ENCODE measurements at regions not wholly inside any gene's neighbourhood (a gene's known extent, or its start where the extent isn't known, plus 50 kb on each side); places are given as distances from the start of the nearest gene placed in this dataset.

GRCh38 chr14:86989285-86989684 is 1003.7 kb downstream of the GALC start:
- Histone ChIP-seq H3K56ac (ENCODE audit: extremely low read depth, insufficient read depth, low read length) (no peak overlapping the region), H2AK5ac (ENCODE audit: low read depth, low read length) (no peak overlapping the region), H2BK5ac (ENCODE audit: low read depth, low read length, poor library complexity, severe bottlenecking) (no peak overlapping the region), H3K9me1 (ENCODE audit: insufficient read depth, low read length) (no peaks in the 10 kb centered on the region), H3K36me3 (ENCODE audit: control insufficient read depth, insufficient read depth, low read length) (no peaks in the 10 kb centered on the region), H2BK20ac (ENCODE audit: low read depth, low read length) (no peak overlapping the region), H2AK9ac (replicated peaks; ENCODE audit: low read depth, low read length, poor library complexity) (no peak overlapping the region), H3K27ac (ENCODE audit: insufficient read depth, low read length) (no peak overlapping the region), H2BK120ac (ENCODE audit: low read depth, low read length) (no peak overlapping the region), H3K9ac (ENCODE audit: low read depth, low read length) (no peak overlapping the region), H4K8ac (ENCODE audit: low read depth in 2 of 2, low read length in 2 of 2) (no peak overlapping the region), H3K14ac (replicated peaks; ENCODE audit: low read depth, low read length) (no peak overlapping the region), H4K91ac (ENCODE audit: insufficient read depth, low read depth, low read length) (no peak overlapping the region), H3K18ac (ENCODE audit: low read depth, low read length) (no peak overlapping the region), H3K9me3 (ENCODE audit: control insufficient read depth, insufficient read depth, low read length) (no peaks in the 10 kb centered on the region), H4K5ac (ENCODE audit: low read depth, low read length) (no peak overlapping the region), H3K27me3 (ENCODE audit: control insufficient read depth, insufficient read depth, low read length) (no peaks in the 10 kb centered on the region), H2AFZ (replicated peaks; ENCODE audit: low read length, poor library complexity) (no peak overlapping the region), H3K4me3 (ENCODE audit: insufficient read depth, low read depth, low read length) (no peak overlapping the region), H3K4me2 (ENCODE audit: low read depth, low read length) (no peak overlapping the region), H3K4ac (ENCODE audit: low read depth, low read length) (no peak overlapping the region), H4K20me1 (ENCODE audit: insufficient read depth, low read length) (no peaks in the 10 kb centered on the region), H3K79me1 (ENCODE audit: low read depth in 1 of 2, low read length in 2 of 2) (no peaks in the 10 kb centered on the region), H3K4me1 (ENCODE audit: control insufficient read depth, insufficient read depth, low read length) (no peaks in the 10 kb centered on the region), H2BK15ac (ENCODE audit: low read depth, low read length) (no peak overlapping the region), H3K23ac (ENCODE audit: low read depth, low read length) (no peak overlapping the region)
- ChIA-PET POLR2A (ENCODE audit: unreplicated experiment) (no interaction called here), CTCF (no interaction called here)
- no peak for TF ChIP-seq USF2 (IDR thresholded peaks at IDR 0.05; ENCODE audit: low read depth, low read length)
- no peak for TF ChIP-seq CEBPB (IDR thresholded peaks at IDR 0.05; ENCODE audit: low read depth, low read length)
- TF ChIP-seq MAZ (IDR thresholded peaks at IDR 0.05; ENCODE audit: borderline replicate concordance, low read depth, low read length), result no peak
- no peak for TF ChIP-seq RFX5 (IDR thresholded peaks at IDR 0.05; ENCODE audit: low read depth, low read length)
- TF ChIP-seq FOS (IDR thresholded peaks at IDR 0.05; ENCODE audit: low read depth, low read length), result no peak
- TF ChIP-seq CTCF (conservative IDR thresholded peaks at IDR 0.05; ENCODE audit: low read depth, low read length), result no peak
- no peak for TF ChIP-seq ELK1 (IDR thresholded peaks at IDR 0.05; ENCODE audit: borderline replicate concordance, low read depth, low read length)
- TF ChIP-seq MXI1 (IDR thresholded peaks at IDR 0.05; ENCODE audit: borderline replicate concordance, low read depth, low read length), result no peak
- no peak for TF ChIP-seq POLR2A (IDR thresholded peaks at IDR 0.05; ENCODE audit: low read depth, low read length)
- TF ChIP-seq MAFK (IDR thresholded peaks at IDR 0.05; ENCODE audit: low read depth, low read length), result no peak
- TF ChIP-seq RCOR1 (IDR thresholded peaks at IDR 0.05; ENCODE audit: insufficient replicate concordance, low read length), result no peak
- TF ChIP-seq BHLHE40 (IDR thresholded peaks at IDR 0.05; ENCODE audit: low read depth, low read length), result no peak
- no TSS peak for BruUV-seq (replicated peaks)
- ATAC-seq (ENCODE audit: low read depth), result no peak
- WGBS, 2 experiments (ENCODE audit: extremely low coverage in 2 of 2, insufficient read length in 1 of 2), result no CpG with 5 or more reads among the region's 1 CpG
- intact Hi-C loops (cut with micrococcal nuclease), result no loop called here
- dilution Hi-C loops (cut with HindIII; ENCODE audit: low sequenced_read_pairs, unreplicated experiment), result no loop called here
- in situ Hi-C loops (cut with MboI; ENCODE audit: low sequenced_read_pairs), result no loop called here
- DNase-seq, result no peak

Data from IMR-90 (cell line).